ENCODE measurements at regions not wholly inside any gene's neighbourhood (a gene's known extent, or its start where the extent isn't known, plus 50 kb on each side); places are given as distances from the start of the nearest gene placed in this dataset.

DNA sequence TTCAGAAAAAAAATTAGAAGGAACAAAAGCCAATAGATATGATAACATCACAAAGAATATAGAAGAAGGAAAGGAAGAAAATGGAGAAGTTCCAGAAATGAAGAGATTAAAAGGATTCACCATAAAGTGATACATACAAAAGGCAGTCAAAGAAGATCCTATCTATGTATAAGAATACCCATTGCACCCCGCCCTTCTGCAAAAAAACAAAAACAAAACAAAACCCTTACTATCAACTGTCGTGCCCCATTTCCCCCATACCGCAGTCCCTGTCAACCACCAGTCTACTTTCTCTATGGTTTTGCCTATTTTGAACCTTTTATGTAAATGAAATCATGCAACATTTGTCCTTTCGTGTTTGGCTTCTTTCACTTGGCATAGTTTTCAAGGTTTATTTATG, 385.6 kb downstream of the PRDM5 start:
- Histone ChIP-seq H3K27me3 (ENCODE audit: control insufficient read depth in 2 of 2, insufficient read depth in 2 of 2, low read length in 2 of 2) (no peaks in the 10 kb centered on the region), H3K36me3 (ENCODE audit: control insufficient read depth in 2 of 2, insufficient read depth in 2 of 2, low read length in 2 of 2) (no peaks in the 10 kb centered on the region), H3K4me1 (ENCODE audit: control insufficient read depth in 2 of 2, insufficient read depth in 2 of 2, low read length in 2 of 2) (no peaks in the 10 kb centered on the region), H3K9ac (ENCODE audit: low read depth in 1 of 2, low read length in 2 of 2) (no peak overlapping the region), H3K9me3 (ENCODE audit: control insufficient read depth in 2 of 2, low read length in 2 of 2) (no peaks in the 10 kb centered on the region), H3K27ac (ENCODE audit: low read depth in 2 of 2, low read length in 2 of 2) (no peak overlapping the region), H3K4me3 (ENCODE audit: low read length in 2 of 2) (no peak overlapping the region)

DNA sequence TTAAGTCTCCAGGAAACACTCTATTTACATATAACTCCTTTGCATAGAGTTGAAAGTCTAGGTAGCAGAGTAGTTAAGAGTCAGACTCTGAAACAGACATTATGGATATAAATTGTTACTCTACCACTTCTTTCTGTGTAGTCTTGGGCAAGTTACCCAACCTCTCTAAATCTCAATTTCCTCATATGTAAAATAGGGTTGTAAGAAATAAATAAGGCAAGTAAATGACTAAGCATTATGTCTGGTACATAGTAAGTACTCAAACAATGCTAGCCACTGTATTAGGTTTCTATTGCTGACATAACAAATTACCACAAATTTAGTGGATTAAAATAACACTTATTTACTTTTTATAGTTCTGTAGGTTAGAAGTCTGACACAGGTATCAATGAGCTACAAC, 394.1 kb downstream of the PRDM5 start:
- H3K4me1 ChIP-seq (ENCODE audit: control insufficient read depth in 2 of 2, insufficient read depth in 2 of 2, low read length in 2 of 2), result no peaks in the 10 kb centered on the region
- no peaks in the 10 kb centered on the region for H3K36me3 ChIP-seq (ENCODE audit: control insufficient read depth in 2 of 2, insufficient read depth in 2 of 2, low read length in 2 of 2)
- H3K9me3 ChIP-seq (ENCODE audit: control insufficient read depth in 2 of 2, low read length in 2 of 2), result no peaks in the 10 kb centered on the region
- no peak overlapping the region for H3K4me3 ChIP-seq (ENCODE audit: low read length in 2 of 2)
- H3K27me3 ChIP-seq (ENCODE audit: control insufficient read depth in 2 of 2, insufficient read depth in 2 of 2, low read length in 2 of 2), result no peaks in the 10 kb centered on the region
- no peak overlapping the region for H3K27ac ChIP-seq (ENCODE audit: low read depth in 2 of 2, low read length in 2 of 2)
- H3K9ac ChIP-seq (ENCODE audit: low read depth in 1 of 2, low read length in 2 of 2), result no peak overlapping the region

DNA sequence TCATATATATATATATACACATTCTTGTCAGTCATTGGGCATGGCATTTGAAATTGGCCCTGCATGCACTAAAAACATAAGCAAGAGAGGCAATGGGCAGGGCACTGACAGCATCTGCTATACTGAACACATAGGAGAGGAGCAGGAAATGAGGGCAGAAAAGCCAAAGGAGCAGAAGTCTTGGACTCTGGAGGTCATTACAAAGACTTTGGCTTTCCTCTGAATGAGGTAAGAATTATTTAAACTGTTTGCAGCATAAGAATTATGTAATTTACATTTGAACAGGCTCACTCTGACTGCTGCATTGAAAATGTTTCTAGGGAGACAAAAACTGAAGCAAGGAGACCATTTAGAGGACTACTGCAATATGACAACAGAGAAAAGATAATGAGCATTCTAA, 396.5 kb downstream of the PRDM5 start:
- Histone ChIP-seq H3K9me3 (ENCODE audit: control insufficient read depth in 2 of 2, low read length in 2 of 2) (no peaks in the 10 kb centered on the region), H3K27me3 (ENCODE audit: control insufficient read depth in 2 of 2, insufficient read depth in 2 of 2, low read length in 2 of 2) (no peaks in the 10 kb centered on the region), H3K36me3 (ENCODE audit: control insufficient read depth in 2 of 2, insufficient read depth in 2 of 2, low read length in 2 of 2) (no peaks in the 10 kb centered on the region), H3K4me3 (ENCODE audit: low read length in 2 of 2) (no peak overlapping the region), H3K9ac (ENCODE audit: low read depth in 1 of 2, low read length in 2 of 2) (no peak overlapping the region), H3K27ac (ENCODE audit: low read depth in 2 of 2, low read length in 2 of 2) (no peak overlapping the region), H3K4me1 (ENCODE audit: control insufficient read depth in 2 of 2, insufficient read depth in 2 of 2, low read length in 2 of 2) (no peaks in the 10 kb centered on the region)

DNA sequence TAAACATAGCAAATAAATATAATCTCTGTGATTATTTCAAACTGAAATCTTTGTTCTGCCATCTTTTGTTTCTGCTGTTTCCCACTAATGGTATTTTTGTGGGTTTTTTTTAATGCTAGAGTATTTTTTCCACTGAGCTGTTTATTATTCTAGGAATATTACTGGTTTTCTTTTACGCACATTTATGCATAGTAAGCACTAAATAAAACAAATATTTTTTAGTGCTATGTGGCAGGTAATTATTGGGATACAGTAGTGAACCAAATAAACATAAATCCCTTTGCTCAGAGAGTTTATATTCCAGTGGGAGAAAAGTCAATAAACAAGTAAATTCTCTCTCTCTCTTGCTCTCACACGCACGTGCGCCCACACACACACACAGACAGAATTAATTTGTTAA, 397.4 kb downstream of the PRDM5 start:
- H3K9me3 ChIP-seq (ENCODE audit: control insufficient read depth in 2 of 2, low read length in 2 of 2), result no peaks in the 10 kb centered on the region
- H3K4me3 ChIP-seq (ENCODE audit: low read length in 2 of 2), result no peak overlapping the region
- H3K36me3 ChIP-seq (ENCODE audit: control insufficient read depth in 2 of 2, insufficient read depth in 2 of 2, low read length in 2 of 2), result no peaks in the 10 kb centered on the region
- no peaks in the 10 kb centered on the region for H3K27me3 ChIP-seq (ENCODE audit: control insufficient read depth in 2 of 2, insufficient read depth in 2 of 2, low read length in 2 of 2)
- no peaks in the 10 kb centered on the region for H3K4me1 ChIP-seq (ENCODE audit: control insufficient read depth in 2 of 2, insufficient read depth in 2 of 2, low read length in 2 of 2)
- no peak overlapping the region for H3K9ac ChIP-seq (ENCODE audit: low read depth in 1 of 2, low read length in 2 of 2)
- no peak overlapping the region for H3K27ac ChIP-seq (ENCODE audit: low read depth in 2 of 2, low read length in 2 of 2)

DNA sequence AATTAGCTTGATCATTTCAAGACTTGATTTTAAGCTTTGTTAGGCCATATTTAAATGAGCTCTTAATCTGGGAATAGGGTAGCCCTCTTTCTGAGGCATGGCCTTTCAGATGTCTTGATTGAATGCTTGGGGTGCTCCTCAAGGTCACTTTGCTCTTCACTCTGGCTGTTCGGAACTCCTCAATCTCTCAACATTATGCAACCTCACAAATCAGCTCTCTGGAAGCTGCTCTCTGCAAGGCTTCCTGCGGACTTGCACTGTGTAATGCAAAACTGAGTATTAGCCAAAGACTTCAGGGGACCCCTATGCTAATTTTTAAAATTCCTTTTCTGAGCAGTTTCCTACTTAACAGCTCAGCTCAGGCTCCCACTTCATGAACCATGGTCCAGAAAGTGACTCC, 398.3 kb downstream of the PRDM5 start:
- no peaks in the 10 kb centered on the region for H3K27me3 ChIP-seq (ENCODE audit: control insufficient read depth in 2 of 2, insufficient read depth in 2 of 2, low read length in 2 of 2)
- H3K4me1 ChIP-seq (ENCODE audit: control insufficient read depth in 2 of 2, insufficient read depth in 2 of 2, low read length in 2 of 2), result no peaks in the 10 kb centered on the region
- H3K9me3 ChIP-seq (ENCODE audit: control insufficient read depth in 2 of 2, low read length in 2 of 2), result no peaks in the 10 kb centered on the region
- H3K36me3 ChIP-seq (ENCODE audit: control insufficient read depth in 2 of 2, insufficient read depth in 2 of 2, low read length in 2 of 2), result no peaks in the 10 kb centered on the region
- H3K27ac ChIP-seq (ENCODE audit: low read depth in 2 of 2, low read length in 2 of 2), result no peak overlapping the region
- no peak overlapping the region for H3K4me3 ChIP-seq (ENCODE audit: low read length in 2 of 2)
- H3K9ac ChIP-seq (ENCODE audit: low read depth in 1 of 2, low read length in 2 of 2), result no peak overlapping the region

DNA sequence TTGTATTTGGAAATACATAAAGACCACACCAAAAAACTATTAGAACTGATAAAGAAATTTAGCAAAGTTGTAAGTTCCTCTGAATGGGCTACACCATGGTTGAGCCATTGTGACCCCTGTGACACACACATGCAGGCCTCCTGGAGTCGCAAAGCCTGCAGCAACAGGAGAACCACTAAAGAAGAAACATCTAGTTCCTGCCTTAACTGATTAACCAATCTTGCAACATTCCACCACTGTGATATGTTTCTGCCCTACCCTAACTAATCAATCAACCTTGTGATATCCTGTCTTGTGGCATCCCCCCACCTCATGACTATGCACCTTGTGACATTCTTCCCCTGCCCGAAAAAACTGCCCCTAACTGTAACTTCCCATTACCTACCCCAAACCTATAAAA, 401.8 kb downstream of the PRDM5 start:
- no peaks in the 10 kb centered on the region for H3K9me3 ChIP-seq (ENCODE audit: control insufficient read depth in 2 of 2, low read length in 2 of 2)
- H3K27me3 ChIP-seq (ENCODE audit: control insufficient read depth in 2 of 2, insufficient read depth in 2 of 2, low read length in 2 of 2), result no peaks in the 10 kb centered on the region
- no peak overlapping the region for H3K9ac ChIP-seq (ENCODE audit: low read depth in 1 of 2, low read length in 2 of 2)
- H3K36me3 ChIP-seq (ENCODE audit: control insufficient read depth in 2 of 2, insufficient read depth in 2 of 2, low read length in 2 of 2), result no peaks in the 10 kb centered on the region
- no peak overlapping the region for H3K27ac ChIP-seq (ENCODE audit: low read depth in 2 of 2, low read length in 2 of 2)
- peaks cover 0 to 7% of the 10 kb centered on the region in 2 donors for H3K4me1 ChIP-seq (ENCODE audit: control insufficient read depth in 2 of 2, insufficient read depth in 2 of 2, low read length in 2 of 2)
- H3K4me3 ChIP-seq (ENCODE audit: low read length in 2 of 2), result no peak overlapping the region

DNA sequence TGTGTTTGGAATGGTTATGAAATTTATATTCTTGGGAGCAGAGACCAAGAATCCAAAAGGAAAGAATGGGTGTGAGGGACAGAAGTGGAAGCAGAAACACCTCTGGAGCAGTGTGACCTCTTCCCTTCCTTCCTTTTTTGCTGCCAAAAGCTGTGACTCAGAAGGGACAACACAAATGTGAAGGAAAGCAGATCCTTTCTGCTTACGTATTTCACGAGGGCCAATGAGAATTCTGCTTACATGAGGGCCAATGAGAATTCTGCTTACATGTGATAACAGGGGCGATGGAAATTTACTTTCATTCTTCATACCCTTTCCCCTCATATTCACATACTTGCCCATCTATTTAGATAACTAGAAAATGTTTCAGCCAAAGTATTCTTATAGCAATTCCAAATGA, 404.6 kb downstream of the PRDM5 start:
- Histone ChIP-seq H3K27me3 (ENCODE audit: control insufficient read depth in 2 of 2, insufficient read depth in 2 of 2, low read length in 2 of 2) (no peaks in the 10 kb centered on the region), H3K9ac (ENCODE audit: low read depth in 1 of 2, low read length in 2 of 2) (no peak overlapping the region), H3K36me3 (ENCODE audit: control insufficient read depth in 2 of 2, insufficient read depth in 2 of 2, low read length in 2 of 2) (no peaks in the 10 kb centered on the region), H3K4me1 (ENCODE audit: control insufficient read depth in 2 of 2, insufficient read depth in 2 of 2, low read length in 2 of 2) (peaks cover 0 to 7% of the 10 kb centered on the region in 2 donors), H3K4me3 (ENCODE audit: low read length in 2 of 2) (peak overlapping the region; percentile 10 to 35), H3K27ac (ENCODE audit: low read depth in 2 of 2, low read length in 2 of 2) (no peak overlapping the region), H3K9me3 (ENCODE audit: control insufficient read depth in 2 of 2, low read length in 2 of 2) (no peaks in the 10 kb centered on the region)

DNA sequence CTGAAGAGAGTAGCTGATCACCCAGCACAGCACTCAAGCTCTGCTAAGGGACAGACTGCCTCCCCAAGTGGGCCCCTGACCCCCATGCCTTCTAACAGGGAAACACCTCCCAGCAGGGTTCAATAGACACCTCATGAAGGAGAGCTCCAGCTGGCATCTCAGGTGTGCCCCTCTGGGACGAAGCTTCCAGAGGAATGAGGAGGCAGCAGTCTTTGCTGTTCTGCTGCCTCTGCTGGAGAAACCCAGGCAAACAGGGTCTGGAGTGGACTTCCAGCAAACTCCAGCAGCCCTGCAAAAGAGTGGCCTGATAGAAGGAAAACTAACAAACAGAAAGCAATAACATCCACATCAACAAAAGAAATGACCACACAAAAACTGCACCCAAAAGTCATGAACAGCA, 412.8 kb downstream of the PRDM5 start:
- H3K9ac ChIP-seq (ENCODE audit: low read depth in 1 of 2, low read length in 2 of 2), result no peak overlapping the region
- H3K27me3 ChIP-seq (ENCODE audit: control insufficient read depth in 2 of 2, insufficient read depth in 2 of 2, low read length in 2 of 2), result no peaks in the 10 kb centered on the region
- no peak overlapping the region for H3K4me3 ChIP-seq (ENCODE audit: low read length in 2 of 2)
- H3K9me3 ChIP-seq (ENCODE audit: control insufficient read depth in 2 of 2, low read length in 2 of 2), result no peaks in the 10 kb centered on the region
- H3K36me3 ChIP-seq (ENCODE audit: control insufficient read depth in 2 of 2, insufficient read depth in 2 of 2, low read length in 2 of 2), result no peaks in the 10 kb centered on the region
- H3K4me1 ChIP-seq (ENCODE audit: control insufficient read depth in 2 of 2, insufficient read depth in 2 of 2, low read length in 2 of 2), result no peaks in the 10 kb centered on the region
- no peak overlapping the region for H3K27ac ChIP-seq (ENCODE audit: low read depth in 2 of 2, low read length in 2 of 2)

DNA sequence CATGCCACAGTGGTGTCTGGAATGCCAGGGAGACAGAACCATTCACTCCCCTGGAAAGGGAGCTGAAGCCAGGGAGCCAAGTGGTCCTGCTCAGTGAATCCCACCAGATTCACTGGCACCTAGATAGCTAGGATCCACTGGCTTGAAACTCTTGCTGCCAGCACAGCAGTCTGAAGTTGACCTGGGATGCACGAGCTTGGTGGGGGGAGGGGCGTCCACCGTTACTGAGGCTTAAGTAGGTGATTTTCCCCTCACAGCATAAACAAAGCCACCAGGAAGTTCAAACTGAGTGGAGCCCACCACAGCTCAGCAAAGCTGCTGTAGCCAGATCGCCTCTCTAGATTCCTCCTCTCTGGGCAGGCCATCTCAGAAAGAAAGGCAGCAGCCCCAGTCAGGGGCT, 413.3 kb downstream of the PRDM5 start:
- no peaks in the 10 kb centered on the region for H3K9me3 ChIP-seq (ENCODE audit: control insufficient read depth in 2 of 2, low read length in 2 of 2)
- H3K27ac ChIP-seq (ENCODE audit: low read depth in 2 of 2, low read length in 2 of 2), result no peak overlapping the region
- H3K9ac ChIP-seq (ENCODE audit: low read depth in 1 of 2, low read length in 2 of 2), result no peak overlapping the region
- no peaks in the 10 kb centered on the region for H3K27me3 ChIP-seq (ENCODE audit: control insufficient read depth in 2 of 2, insufficient read depth in 2 of 2, low read length in 2 of 2)
- H3K4me3 ChIP-seq (ENCODE audit: low read length in 2 of 2), result no peak overlapping the region
- H3K4me1 ChIP-seq (ENCODE audit: control insufficient read depth in 2 of 2, insufficient read depth in 2 of 2, low read length in 2 of 2), result no peaks in the 10 kb centered on the region
- no peaks in the 10 kb centered on the region for H3K36me3 ChIP-seq (ENCODE audit: control insufficient read depth in 2 of 2, insufficient read depth in 2 of 2, low read length in 2 of 2)

DNA sequence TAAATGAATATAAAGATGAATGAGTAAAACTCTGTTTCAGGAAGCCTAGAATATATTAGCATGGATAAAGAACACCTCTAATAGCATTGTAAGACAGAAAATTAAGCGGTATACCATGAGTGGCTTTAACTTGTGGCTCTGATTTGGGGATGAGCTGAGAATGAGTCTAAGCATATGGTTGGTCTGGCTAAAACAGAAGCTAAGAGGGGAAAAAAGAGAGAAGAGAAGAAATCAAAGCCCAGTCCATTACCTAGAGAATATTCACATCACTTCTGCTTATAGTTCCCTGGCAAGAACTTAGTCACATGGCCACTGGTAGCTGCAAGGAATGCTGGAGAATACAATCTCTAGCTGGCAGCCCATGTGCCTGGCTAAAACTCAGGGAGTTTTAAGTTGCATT, 414.5 kb downstream of the PRDM5 start:
- Histone ChIP-seq H3K9ac (ENCODE audit: low read depth in 1 of 2, low read length in 2 of 2) (no peak overlapping the region), H3K36me3 (ENCODE audit: control insufficient read depth in 2 of 2, insufficient read depth in 2 of 2, low read length in 2 of 2) (no peaks in the 10 kb centered on the region), H3K9me3 (ENCODE audit: control insufficient read depth in 2 of 2, low read length in 2 of 2) (no peaks in the 10 kb centered on the region), H3K27me3 (ENCODE audit: control insufficient read depth in 2 of 2, insufficient read depth in 2 of 2, low read length in 2 of 2) (no peaks in the 10 kb centered on the region), H3K4me3 (ENCODE audit: low read length in 2 of 2) (no peak overlapping the region), H3K4me1 (ENCODE audit: control insufficient read depth in 2 of 2, insufficient read depth in 2 of 2, low read length in 2 of 2) (no peaks in the 10 kb centered on the region), H3K27ac (ENCODE audit: low read depth in 2 of 2, low read length in 2 of 2) (no peak overlapping the region)

DNA sequence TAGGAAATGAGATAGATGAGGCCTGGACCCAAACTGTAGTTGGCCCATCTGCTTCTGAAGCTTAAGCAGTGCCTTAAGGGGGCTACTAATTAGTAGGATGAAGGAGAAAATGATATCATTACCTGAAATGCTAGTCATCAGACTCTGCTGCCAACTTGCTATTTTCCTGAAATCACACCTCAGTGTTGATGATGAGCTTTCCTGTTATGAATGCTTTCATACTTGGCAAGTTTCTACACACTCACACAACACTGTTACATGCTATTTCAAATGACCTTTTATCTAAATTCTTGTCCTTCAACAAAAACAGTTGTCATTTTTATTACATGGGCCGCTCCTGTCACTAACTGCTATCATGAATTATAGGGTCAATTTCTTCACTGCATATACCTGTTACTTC, 416.0 kb downstream of the PRDM5 start:
- Histone ChIP-seq H3K4me3 (ENCODE audit: low read length in 2 of 2) (no peak overlapping the region), H3K9ac (ENCODE audit: low read depth in 1 of 2, low read length in 2 of 2) (no peak overlapping the region), H3K27me3 (ENCODE audit: control insufficient read depth in 2 of 2, insufficient read depth in 2 of 2, low read length in 2 of 2) (no peaks in the 10 kb centered on the region), H3K27ac (ENCODE audit: low read depth in 2 of 2, low read length in 2 of 2) (no peak overlapping the region), H3K36me3 (ENCODE audit: control insufficient read depth in 2 of 2, insufficient read depth in 2 of 2, low read length in 2 of 2) (no peaks in the 10 kb centered on the region), H3K4me1 (ENCODE audit: control insufficient read depth in 2 of 2, insufficient read depth in 2 of 2, low read length in 2 of 2) (no peaks in the 10 kb centered on the region), H3K9me3 (ENCODE audit: control insufficient read depth in 2 of 2, low read length in 2 of 2) (no peaks in the 10 kb centered on the region)

Data from mucosa of rectum (tissue), 2 donors.